Activated T-helper 9 cell treated with anti-CD3 and anti-CD28 coated beads, Interleukin-2, amount 50 U/mL, for 16 hours (primary cell): ENCODE measurements at regions not wholly inside any gene's neighbourhood (a gene's known extent, or its start where the extent isn't known, plus 50 kb on each side); places are given as distances from the start of the nearest gene placed in this dataset.

Experiments used
- DNase-seq: peaks from one replicate; pipeline ENCODE4 v3.0.0-alpha.2; 2020; ENCODE audit warnings: low read depth

- DNase-seq, result no peak
Measured at GRCh38 chr18:25873833-25874232, 216.6 kb downstream of the SS18 start.

- DNase-seq, result no peak
Measured at GRCh38 chr18:25866331-25866730, 224.1 kb downstream of the SS18 start.

GRCh38 chr18:25862881-25863600, 227.4 kb downstream of the SS18 start:
- DNase-seq, result no peak

- no peak for DNase-seq
Measured at GRCh38 chr18:25853691-25854433, 236.6 kb downstream of the SS18 start.

- no peak for DNase-seq
Measured at GRCh38 chr18:25843791-25844190, 246.6 kb downstream of the SS18 start.

- DNase-seq, result no peak
Measured at GRCh38 chr18:25842665-25843064, 247.7 kb downstream of the SS18 start.

GRCh38 chr18:25834061-25834460, 256.4 kb downstream of the SS18 start:
- no peak for DNase-seq

GRCh38 chr18:25832001-25832604, 258.3 kb downstream of the SS18 start:
- DNase-seq, result no peak

- DNase-seq, result no peak
Measured at GRCh38 chr18:25831301-25831701, 259.1 kb downstream of the SS18 start.

GRCh38 chr18:25830787-25831186, 259.6 kb downstream of the SS18 start:
- no peak for DNase-seq

GRCh38 chr18:25827961-25828561, 262.4 kb downstream of the SS18 start:
- DNase-seq, result no peak

GRCh38 chr18:25827228-25827627, 263.2 kb downstream of the SS18 start:
- DNase-seq, result no peak

- no peak for DNase-seq
Measured at GRCh38 chr18:25826823-25827222, 263.6 kb downstream of the SS18 start.

- no peak for DNase-seq
Measured at GRCh38 chr18:25825979-25826776, 264.2 kb downstream of the SS18 start.

- no peak for DNase-seq
Measured at GRCh38 chr18:25825056-25825455, 265.4 kb downstream of the SS18 start.

- DNase-seq, result no peak
Measured at GRCh38 chr18:25819746-25820363, 270.6 kb downstream of the SS18 start.

- DNase-seq, result no peak
Measured at GRCh38 chr18:25818505-25818904, 271.9 kb downstream of the SS18 start.

GRCh38 chr18:25817546-25818237, 272.7 kb downstream of the SS18 start:
- no peak for DNase-seq

- DNase-seq, result no peak
Measured at GRCh38 chr18:25815659-25816058, 274.8 kb downstream of the SS18 start.

- no peak for DNase-seq
Measured at GRCh38 chr18:25814841-25815458, 275.5 kb downstream of the SS18 start.
